AG09319 (cell line): ENCODE measurements at regions not wholly inside any gene's neighbourhood (a gene's known extent, or its start where the extent isn't known, plus 50 kb on each side); places are given as distances from the start of the nearest gene placed in this dataset.

Experiments used
- DNase-seq: peaks from one replicate; pipeline ENCODE4 v3.0.0-alpha.2; 2010; ENCODE audit warnings: low read depth; ENCODE audit errors: extremely low read depth
- CTCF ChIP-seq: IDR thresholded peaks from 2 replicates; pipeline ENCODE4 v1.5.1; 2011; ENCODE audit warnings: low read depth, mild to moderate bottlenecking, inconsistent platforms, low read length, moderate library complexity

- DNase-seq: no peak
- TF ChIP-seq CTCF: no peak
Observed at GRCh38 chr15:38076786-38077185, 142.3 kb downstream of the TMCO5A start.

DNA sequence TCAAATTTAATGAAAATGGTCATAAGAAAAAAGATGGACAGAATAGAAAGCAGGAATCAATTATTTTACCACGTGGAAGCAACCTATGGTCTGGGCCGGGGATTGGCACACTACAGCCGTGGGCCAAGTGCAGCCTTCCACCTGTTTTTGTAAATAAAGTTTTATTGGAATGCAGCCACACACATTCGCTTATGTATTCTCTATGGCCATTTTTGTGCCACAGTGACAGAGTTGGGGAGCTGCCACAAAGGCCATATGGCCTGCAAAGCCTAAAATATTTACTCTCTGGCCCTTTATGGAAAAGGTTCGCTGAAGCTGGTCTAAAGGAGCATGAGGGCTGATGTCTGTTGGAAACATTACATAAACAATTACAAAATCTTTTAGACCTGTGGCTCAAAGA lies 144.8 kb downstream of the TMCO5A start:
- no peak for DNase-seq
- TF ChIP-seq CTCF: no peak

- no peak for DNase-seq
- TF ChIP-seq CTCF: no peak
Observed at GRCh38 chr15:38080651-38081275, 146.3 kb downstream of the TMCO5A start.

DNA sequence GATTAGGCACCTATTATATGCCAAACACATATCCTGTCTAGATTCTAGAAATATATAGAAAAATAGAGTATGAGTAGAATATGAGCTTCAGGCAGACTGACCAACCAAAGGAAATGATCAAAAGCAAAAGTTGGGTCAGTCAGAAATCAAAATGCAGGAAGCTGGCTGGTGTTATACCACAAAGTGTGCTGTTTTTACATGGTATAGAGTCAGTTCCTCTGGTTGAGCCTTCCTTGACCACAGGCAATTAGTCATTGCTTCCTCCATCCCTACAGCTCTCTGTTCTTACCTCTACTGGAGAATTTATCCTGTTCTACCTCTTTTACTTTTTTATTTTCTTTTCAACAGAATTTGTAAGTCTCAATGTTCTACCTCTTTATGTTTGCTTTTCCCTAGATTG lies 149.8 kb downstream of the TMCO5A start:
- no peak for DNase-seq
- no peak for TF ChIP-seq CTCF

DNA sequence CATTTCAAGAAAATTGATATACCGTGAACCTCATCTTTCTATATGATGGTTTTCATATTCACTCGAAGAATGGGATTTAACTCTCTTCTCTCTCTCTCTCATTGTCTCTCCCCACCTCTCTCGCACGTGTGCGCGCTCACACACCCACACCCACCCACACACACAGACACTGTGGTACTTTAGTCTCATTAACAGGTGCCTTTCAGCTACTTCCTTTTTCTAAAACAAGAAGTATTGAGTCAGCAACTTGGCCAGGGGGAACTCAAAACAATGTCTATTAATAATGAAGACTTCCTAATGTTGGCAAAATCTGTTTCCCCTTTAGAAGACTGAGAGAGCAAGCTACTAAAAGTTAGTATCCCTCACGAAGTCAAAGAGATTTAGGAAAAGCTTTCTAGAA lies 150.7 kb downstream of the TMCO5A start:
- DNase-seq: no peak
- TF ChIP-seq CTCF: no peak

- DNase-seq: no peak
Observed at GRCh38 chr15:38085931-38086568, 151.6 kb downstream of the TMCO5A start.

GRCh38 chr15:38086611-38087010 lies 152.2 kb downstream of the TMCO5A start:
- TF ChIP-seq CTCF: no peak
- DNase-seq: no peak

More at GRCh38 chr15:38085931-38086568, 151.6 kb downstream of the TMCO5A start:
- TF ChIP-seq CTCF: no peak
